GM21515 (cell line): ENCODE measurements at regions not wholly inside any gene's neighbourhood (a gene's known extent, or its start where the extent isn't known, plus 50 kb on each side); places are given as distances from the start of the nearest gene placed in this dataset.

Experiments used
- ATAC-seq: cut with Tn5 transposase; IDR thresholded peaks from one replicate; pipeline ENCODE4 v1.9.1; 2021; ENCODE audit not compliant: unreplicated experiment

DNA sequence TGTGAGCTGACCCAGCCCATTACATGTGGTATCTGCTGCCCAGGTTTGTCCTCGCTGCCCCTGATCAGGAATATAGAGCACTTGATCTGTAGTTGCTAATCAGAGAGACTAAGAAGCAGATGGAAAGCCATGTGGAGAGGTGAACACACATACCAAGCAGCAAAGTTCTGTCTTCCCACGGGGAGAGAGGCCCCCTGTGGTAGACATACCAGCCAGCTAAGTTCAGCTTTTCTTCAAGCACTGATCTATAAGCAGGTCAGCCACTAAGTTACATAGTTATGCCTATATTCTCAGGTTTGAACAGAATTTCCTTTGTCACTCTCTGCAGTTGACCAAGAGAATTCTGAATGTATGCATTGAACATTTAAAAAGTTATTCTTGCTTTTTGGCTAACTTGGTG lies 76.4 kb downstream of the DDX3Y start:
- no peak for ATAC-seq

DNA sequence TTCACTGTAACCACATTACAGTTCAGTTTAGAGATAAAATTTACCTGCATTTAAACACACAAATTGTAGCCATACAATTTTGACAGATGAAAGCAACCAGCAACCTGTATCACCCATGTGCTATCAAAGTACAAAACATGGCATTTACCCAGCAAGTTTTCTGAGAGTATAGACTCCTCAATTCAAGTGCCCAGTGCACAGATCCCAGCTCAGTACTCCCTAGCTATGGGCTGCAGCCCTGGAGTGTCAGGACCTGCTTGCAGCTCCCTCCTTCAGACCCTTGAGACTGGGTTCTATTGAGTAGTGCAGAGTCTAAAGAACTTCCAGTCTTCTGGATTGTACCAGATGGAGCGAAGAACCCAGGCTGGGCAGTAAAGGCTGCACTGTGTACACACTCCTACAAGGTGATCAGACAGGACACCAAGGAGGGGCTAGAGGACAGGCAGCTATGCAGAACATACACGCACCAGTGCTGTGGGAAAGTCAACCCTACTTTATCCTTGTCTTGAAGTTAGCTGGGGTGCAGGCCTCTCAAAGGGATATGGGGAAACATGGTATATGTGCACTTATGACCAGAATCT lies 77.7 kb downstream of the DDX3Y start:
- no peak for ATAC-seq

DNA sequence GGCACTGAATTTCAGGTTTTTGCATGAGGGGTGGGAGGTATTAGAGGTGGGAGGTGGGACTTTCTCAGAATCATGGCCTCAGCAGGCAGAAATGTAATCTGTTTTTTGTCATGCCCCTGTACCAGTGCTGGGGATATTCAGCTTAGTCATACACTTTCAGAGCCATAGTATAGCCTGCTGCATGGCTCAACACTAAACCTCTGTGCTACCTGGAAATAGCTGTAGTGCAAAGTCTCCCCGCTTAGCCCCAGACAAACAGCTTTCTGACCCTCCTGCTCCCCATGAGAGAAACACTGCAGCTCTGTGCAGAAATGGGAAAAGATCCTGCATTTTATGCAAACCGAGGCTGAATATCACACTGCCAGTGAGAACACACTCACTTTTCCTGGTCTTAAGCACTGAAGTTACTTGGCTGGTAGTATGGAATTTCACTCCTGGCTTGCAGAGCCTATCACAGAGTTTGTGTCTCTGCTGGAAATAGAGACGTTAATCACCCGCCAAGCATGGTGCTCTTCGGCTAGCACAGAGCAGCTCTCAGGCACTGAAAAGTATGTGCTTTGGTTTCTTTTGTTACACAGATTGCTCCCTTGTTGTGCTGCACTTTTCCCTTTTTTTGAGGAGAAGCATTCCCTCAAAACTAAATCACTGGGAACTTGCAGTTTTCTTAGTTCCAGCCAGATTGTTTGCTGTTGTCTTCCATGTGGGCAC lies 80.1 kb downstream of the DDX3Y start:
- no peak for ATAC-seq

DNA sequence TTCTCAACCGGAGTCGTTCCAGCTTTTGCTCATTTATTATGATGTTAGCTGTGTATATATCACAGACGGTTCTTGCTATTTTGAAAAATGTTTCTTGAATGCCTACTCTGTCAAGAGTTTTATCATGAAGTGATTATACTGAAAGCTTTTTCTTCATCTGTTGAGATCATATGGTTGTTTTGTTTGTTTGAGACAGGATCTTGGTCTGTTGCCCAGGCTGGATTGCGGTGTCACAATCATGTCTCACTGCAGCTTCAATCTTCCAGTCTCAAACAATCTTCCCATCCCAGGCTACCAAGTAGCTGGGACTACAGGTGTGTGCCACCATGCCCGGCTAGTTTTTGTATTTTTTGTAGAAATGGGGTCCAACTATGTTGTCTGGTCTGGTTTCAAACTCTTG lies 112.8 kb downstream of the DDX3Y start:
- no peak for ATAC-seq

DNA sequence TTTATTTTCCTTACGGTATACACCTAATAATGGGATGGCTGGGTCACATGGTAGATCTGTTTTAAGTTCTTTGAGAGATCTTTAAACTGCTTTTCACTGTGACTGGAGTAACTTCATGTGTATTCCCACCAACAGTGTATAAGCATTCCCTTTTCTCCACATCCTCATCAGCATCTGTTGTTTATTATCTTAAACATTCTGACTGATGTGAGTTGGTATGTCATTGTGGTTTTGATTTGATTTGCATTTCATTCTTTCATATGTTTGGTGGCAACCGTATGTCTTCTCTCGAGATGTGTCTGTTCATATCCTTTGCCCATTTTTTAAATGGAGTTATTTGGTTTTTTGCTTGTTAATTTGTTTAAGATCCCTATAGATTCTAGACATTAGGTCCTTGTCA lies 114.8 kb downstream of the DDX3Y start:
- ATAC-seq: no peak

DNA sequence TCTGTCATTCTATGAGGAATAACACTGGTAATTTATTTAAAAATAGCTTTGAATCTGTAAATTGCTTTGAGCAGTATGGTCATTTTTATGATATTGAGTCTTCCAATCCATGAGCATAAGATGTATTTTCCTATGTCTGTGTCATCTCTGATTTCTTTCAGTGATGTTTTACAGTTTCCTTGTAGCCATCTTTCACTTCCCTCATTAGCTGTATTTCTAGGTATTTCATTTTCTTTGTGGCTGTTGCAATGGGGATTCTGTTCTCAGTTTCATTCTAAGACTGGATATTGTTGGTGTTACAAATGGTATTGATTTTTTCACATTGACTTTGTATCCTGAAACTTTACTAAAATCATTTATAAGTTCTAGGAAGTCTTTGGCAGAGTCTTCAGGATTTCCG lies 116.2 kb downstream of the DDX3Y start:
- no peak for ATAC-seq

DNA sequence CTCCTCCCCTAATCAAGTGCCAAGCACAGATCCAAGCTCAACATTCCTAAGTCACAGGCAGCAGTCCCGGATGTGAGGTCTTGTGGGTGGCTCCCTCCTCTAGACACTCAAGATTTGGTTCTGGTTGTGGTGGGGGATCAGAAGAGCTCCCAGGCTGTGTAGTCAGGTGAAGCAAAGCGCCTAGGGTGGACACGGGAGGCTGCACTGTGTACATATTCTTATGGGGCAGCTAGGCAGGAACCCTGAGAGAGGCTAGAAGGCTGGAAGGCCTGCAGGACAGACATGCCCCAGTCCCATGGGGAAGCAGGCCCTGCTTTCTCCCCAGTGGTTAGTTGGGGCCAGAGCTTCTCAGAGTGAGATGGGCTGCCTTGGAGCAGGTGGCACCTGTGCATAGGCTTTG lies 118.9 kb downstream of the DDX3Y start:
- ATAC-seq: no peak

DNA sequence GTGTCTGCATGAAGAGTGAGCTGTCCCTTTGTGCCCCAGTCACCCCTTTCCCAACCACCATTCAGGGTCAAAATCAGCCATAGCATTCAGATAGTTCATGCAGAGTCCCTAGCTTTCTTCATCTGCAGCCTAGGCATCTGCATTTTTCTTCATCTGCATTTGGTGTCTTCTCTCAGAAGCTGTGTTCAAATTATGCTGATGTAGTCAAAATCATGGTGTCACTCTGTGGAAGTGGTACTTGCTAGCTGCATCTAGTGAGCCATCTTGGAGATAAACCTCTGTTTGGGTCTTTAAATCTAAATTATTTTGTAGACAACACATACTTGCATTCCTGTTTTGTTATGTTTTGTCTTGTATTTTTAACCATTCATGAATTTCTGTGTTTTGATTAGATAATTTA lies 119.8 kb downstream of the DDX3Y start:
- ATAC-seq: no peak

DNA sequence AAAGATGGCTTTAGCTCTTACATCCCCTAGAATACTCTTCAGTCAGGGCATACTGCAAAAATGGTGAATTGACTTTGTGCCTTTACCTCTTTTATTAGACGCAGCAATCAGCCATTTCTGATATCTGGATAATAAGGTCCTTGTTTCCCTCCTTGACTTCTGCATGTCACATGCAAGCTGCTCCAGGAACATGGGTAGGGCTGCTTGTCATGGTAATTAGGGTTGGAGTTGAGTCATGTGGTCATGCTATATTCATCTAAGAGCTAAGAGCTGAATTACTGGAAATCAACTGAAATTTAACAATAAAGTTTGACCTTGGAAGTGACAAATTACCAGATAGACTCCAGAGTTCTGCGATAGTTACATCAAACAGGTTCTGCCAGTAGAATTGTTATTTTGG lies 122.2 kb downstream of the DDX3Y start:
- ATAC-seq: no peak

DNA sequence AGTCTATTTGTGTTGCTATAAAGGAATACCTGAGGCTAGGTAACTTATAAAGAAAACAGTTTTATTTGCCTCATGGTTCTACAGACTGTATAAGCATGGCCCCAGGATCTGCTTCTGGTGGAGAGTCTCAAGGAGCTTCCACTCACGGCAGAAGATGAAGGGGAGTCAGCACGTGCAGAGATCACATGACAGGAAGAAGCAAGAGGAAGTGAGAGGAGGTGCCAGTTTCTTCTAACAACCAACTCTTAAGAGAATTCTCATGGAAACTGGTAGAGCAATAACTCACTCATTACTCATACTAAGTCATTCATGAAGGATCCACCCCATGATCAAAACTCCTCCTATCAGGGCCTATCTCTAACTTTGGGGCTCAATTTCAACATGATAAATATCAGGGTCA lies 135.6 kb downstream of the DDX3Y start:
- no peak for ATAC-seq

DNA sequence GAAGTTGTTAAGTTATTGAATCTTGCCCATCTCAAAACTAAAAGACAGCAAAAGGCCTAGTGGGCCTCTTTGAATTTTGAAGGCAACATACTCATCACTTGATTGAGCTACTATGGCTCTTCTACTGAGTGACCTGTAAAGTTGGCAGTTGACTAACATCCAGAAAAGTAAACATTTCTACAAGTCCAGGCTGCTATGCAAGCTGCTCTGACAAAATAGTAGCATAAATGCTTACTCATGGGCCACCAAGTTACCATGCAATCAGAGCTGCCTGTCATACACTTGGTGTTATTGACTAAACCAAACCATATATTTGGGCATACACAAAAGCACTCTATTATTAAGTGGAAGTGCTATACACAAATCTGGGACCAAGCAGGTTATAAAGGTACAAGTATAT lies 148.8 kb downstream of the DDX3Y start:
- no peak for ATAC-seq

DNA sequence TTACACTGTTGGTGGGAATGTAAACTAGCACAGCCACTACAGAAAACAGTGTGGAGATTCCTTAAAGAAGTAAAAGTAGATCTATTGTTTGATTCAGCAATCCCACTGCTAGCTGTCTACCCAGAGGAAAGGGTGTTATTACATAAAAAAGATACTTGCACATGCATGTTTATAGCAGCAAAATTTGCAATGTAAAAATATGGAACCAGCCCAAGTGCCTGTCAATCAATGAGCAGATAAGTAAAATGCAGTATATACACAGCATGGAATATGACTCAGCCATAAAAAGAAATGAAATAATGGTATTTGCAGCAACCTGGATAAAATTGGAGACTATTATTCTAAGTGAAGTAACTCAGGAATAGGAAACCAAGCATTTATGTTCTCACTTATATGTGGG lies 161.7 kb downstream of the DDX3Y start:
- no peak for ATAC-seq

DNA sequence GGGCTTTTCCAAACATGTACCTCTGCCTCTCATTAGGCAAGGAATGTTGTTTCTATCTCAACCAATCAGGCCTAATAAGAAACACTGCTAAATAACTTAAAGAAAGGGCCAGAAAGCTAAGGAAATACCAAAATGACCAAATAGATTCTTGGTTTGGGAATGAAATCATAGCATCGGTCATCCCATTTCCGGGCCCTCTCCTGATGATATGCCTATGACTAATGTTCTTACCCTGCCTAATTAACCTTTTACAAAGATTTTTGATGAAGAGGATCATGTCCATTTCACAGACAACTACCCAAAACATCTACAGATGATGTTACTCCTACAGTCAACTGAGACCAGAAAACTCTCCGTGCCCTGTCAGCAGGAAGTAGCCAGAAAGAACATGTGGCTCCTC lies 164.0 kb downstream of the DDX3Y start:
- ATAC-seq: no peak

DNA sequence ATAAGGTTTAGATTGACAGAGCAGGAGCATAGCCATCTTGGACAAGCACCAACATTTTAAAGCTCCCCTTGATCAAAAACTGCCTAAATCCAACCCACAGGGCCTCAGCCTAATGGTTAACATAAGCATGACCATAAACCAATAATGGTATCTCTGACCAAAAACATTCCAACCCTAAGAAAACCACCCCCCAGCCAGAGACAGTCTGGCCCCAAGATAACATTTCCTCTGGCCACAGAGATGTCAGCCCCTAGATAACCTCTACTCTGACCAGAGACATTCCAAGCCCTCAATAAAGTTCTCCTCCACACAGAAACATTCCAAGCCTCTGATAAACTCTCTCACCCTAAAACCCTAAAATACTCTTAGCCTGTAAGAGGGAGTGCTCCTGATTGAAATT lies 164.4 kb downstream of the DDX3Y start:
- ATAC-seq: no peak

DNA sequence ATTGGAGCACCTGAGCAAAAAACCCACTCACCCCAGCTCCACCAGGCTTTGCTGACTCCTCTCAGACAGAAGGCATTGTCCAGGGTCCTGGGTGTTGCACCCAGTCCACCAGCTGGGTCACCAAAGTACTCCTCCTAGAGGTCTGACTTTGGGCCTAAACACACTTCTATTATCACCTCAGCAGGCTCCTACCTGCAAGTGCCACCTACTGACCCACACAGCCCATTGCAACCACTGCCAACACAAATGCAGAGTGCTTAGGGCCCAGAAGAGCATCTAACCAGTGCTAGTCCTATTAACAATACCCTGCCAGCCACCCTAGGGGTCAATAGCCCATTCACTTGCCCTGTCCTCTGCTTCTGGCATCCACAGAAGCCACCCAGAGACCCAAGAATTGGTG lies 178.1 kb downstream of the DDX3Y start:
- ATAC-seq: no peak

DNA sequence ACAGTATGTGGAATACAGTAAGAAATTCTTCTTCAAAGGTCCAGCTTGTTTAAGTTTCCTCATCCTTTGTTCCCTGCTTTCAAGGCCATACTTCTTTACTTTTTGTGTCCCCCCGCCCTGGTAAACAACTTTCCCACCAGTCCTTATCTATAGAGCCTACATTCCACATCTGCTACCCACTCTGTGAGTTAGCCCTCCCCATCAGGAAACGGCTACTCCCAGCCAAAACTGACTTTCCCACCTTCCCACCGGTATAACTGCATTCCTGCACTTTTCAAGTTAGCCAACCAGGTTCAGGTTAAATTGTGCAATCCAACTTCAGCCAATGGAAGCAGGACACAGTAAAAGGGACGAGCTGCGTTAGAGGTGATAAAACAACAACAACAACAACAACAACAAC lies 186.9 kb downstream of the DDX3Y start:
- no peak for ATAC-seq

DNA sequence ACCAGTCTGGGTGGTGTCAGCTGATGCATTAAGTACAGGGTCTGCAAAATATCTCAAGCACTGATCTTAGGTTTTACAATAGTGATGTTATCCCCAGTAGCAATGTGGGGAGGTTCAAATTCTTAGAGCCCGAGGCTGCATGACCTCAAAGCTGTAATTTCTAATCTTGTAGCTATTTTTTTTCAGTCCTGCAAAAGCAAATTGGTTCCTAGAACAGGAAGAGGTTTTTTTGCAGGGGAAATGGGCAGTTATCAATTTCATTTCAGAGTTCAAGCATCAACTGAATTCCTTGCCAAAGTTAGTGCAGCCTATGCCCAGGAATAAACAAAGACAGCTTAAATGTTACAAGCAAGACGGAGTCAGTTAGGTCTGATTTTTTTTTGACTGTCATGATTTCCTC lies 188.3 kb downstream of the DDX3Y start:
- ATAC-seq: no peak

DNA sequence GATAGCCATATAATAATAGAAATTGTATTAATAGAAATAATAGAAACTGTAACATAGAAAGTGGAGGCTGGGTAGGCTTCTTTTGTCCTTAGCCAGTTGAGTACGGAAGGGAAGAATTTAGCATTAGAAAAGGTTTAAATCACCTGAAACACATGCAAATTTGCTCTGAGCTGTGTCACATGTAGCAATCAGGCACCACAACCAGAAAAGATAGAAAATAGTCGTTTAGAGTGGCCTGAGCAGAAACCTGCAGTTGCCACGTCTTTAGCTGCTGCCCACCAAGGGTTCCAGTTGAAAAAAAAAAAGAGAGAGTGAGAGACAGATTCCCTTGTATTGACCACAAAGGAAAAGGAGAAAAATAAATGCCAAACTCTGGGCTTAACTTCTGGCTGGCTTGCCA lies 188.8 kb downstream of the DDX3Y start:
- no peak for ATAC-seq

DNA sequence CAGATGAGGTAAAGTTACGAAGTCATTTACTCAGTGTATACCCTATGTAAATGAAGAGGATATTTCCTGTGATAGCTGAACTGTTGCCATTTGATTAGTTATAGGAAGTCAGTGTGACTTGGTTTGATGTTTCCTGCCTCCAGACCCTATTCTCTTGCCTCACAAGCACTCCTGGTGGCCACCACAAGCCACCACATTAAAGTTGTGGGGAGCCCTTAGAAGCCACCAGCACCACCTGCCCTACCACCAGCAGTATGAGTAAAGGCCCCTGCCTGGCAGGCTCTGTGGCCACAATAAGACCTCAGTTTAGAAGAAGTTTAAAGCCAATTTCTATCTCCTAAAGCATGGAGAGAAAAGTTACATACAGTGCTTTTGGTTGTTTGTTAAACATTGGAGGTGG lies 189.7 kb downstream of the DDX3Y start:
- no peak for ATAC-seq

DNA sequence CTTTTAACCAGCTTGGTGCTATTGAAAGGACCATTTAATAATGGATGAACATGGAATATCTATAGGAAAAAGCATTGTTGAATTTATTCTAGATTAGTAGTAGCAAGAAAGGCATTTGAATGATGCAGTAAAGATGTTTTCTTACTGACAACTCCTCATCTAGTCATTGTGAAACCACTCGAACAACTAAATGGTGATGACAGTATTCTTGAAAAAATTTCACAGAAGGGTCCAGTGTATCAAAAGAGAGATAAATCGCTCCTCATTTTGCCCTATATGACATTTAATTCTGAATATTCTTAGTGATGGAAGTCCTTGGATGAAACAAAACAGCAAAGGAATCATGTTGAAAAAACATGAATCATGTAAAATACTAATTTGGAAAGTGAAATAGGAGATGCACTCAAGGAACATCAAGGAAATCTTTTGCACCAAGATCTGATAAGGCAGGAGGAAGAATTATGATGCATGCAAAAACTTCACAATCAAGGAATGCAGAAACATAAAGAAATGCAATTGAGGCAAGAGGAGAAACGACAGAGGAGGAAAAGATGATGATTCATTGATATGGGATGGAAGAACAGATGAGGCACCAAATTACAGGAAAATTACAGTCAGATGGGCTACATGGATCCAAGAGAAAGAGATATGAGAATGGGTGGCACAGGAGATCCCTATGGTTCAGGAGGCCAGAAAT lies 190.4 kb downstream of the DDX3Y start:
- ATAC-seq: no peak

DNA sequence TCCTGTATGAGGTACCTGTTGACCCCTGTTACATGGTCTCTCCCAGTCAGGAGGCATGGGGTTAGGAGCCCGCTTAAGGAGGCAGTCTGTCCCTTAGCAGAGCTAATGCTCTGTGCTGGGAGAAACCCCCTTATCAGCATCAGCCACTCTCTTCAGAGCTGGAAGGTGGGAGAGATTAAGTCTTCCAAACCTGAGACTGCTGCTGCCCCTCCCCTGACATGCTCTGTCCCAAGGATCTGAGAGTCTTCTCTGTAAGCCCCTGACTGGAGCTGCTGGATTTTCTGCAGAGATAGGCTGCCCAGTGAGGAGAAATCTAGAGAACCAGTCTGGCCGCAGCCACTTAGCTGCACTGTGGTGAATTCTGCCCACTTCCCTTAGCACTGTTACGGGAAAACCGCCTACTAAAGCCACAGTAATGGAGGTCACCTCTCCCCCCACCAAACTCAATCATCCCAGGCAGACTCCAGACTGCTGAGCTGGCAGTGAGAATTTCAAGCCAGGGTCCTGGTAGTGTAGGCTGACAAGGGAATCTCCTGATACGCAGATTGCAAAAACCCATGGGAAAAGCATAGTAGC lies 222.3 kb downstream of the DDX3Y start:
- ATAC-seq: peak; percentile 85

DNA sequence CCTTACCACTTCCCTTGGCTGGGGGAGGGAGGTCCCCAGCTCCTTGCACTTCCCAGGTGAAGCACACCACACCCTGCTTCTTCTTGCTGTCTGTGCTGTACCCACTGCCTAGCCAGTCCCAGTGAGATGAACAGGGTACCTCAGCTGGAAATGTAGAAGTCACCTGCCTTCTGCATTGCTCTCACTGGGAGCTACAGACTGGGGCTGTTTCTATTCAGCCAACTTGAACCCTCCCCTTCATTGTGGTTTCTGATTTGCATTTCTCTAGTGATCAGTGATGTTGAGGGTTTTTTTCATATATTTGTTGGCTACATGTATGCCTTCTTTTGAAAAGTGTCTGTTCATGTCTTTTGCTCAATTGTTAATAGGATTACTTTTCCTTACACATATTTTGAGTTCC lies 222.8 kb downstream of the DDX3Y start:
- ATAC-seq: peak; percentile 90
